NAMALWA (cell line): ENCODE measurements at regions not wholly inside any gene's neighbourhood (a gene's known extent, or its start where the extent isn't known, plus 50 kb on each side); places are given as distances from the start of the nearest gene placed in this dataset.

Source experiments
- DNase-seq: peaks from one replicate; pipeline ENCODE4 v3.0.0-alpha.2; 2015; ENCODE audit warnings: low spot score

DNA sequence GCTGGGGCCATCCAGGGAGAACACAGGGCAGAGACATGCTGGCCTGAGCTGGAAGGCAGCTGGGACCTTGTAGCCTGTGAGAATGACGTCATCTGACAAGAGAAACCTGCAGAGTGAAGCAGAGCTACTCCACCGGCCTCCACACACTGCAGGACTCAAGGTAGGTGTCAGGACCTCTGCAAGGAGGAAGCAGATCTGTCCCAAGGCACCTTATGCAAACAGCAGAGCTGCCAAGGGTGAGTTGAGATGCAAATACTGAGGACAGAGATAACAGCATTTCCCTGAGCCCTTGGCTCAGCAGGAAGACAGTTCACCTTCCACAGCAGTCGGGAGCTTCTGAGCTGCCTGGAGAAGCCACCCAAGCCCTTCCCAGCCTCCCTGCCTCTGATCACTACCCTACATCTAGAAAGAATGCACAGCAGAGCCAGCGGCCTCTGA is 51.9 kb upstream of the IGSF9B start:
- DNase-seq, result peak; percentile 8

- no peak for DNase-seq
These were observed 55.4 kb upstream of the JAM3 start for GRCh38 chr11:134013518-134013917.

- peak; percentile 19 for DNase-seq
These were observed 54.4 kb upstream of the JAM3 start for GRCh38 chr11:134014511-134014910.

GRCh38 chr11:134015556-134015955 is 53.3 kb upstream of the JAM3 start:
- DNase-seq, result no peak

DNA sequence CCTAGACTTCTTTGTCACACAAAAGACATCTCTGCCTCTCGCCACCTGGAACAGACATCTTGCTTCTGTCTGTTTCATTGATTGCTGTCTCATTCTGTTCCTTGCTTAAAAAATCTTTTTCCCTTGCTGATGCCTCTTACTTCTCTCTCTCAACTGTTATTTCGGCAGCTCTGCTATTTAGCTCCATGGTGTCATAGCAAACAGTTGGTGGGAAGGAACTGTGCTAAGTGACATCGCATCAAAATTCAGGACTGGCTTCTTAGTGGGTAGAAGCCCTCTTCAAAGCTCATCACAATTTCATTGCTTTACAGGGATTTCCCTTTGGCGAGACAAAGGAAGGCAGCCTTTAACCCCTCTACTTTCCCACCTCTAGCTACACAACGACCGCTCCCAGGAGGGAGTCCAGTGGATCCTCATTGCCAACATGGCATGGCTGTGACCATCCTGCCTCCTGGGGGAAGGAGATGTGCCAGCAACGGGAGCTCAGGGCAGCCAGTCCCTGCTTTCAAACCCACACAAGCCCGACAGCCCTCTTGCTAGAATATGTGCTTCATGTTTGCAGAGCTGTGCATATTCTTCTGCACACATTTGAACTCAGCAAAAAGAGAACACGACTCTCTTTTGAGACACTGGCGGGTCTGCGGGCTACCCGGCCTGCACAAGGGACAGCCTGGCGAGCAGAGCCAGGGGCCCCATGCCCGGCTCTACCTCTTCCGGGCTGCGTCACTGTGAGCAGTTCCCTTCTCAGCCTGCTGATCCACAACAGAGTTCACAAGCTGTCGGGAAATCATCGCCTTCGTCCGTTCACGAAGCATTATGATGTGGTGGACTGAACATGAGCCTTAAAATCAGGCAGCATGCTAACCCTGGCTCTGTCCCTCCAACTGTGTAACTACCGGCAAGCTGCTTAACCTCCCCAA is 51.1 kb upstream of the JAM3 start:
- DNase-seq, result no peak
